OCI-M2 (cell line): ENCODE measurements at regions not wholly inside any gene's neighbourhood (a gene's known extent, or its start where the extent isn't known, plus 50 kb on each side); places are given as distances from the start of the nearest gene placed in this dataset.

ENCODE experiments used
- DNase-seq: peaks from one replicate; lab custom pipeline; 2025; ENCODE audit not compliant: unreplicated experiment; lab: John Stamatoyannopoulos, UW

DNA sequence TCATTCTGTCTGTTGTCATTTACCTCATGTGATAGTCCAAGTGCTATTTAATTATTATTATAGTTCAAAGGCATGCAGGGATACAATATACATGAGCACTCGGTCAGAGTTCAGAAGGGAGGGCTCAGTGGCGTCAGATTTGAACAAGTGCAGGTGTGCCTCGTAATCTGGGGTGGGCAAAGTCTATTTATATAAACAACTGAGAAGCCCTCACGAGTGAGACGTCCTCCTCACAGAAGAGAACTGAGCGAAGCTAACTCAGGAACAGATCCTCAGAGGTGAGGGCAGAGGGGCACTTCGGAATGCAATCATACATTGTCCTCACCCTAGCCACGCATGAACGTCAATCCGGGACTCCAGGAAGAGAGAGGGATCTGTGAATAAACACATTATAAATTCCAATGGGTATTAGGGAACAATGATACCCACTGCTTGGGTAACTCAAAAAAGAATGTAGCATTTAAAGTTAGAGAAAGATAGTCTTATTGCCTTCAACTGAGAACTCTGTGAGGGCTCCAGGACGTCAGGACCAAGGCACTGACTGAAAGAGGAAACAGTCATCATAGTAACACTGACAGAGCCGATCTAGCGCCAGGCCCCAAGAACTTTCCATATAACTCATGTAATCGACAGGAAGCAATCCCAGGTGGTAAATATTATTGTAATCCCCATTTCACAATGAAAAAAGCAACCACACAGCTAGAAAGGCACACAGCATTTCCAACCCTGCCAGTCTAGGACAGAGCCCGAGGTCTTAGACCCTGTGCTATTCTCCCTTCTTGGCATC is 127.1 kb upstream of the B3GALT2 start:
- DNase-seq, result no peak

DNA sequence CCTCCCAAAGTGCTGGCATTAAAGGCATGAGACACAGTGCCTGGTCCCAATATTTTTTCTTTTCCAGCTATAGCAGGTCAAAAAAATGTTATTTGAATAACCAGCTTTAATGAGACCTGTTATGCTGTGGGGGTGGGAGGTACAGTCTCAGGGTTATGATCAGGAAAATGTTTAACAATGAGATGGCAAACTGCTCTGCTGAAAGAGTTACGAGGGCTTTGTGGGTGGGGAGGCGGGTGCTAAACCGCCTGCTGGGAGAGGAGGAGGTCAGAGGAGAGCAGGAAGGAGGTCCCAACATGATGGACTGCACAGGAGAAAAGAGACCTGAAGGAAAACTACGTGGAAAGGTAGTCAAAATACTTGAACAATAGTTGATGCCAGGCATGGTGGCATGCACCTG is 126.0 kb upstream of the B3GALT2 start:
- DNase-seq, result no peak

DNA sequence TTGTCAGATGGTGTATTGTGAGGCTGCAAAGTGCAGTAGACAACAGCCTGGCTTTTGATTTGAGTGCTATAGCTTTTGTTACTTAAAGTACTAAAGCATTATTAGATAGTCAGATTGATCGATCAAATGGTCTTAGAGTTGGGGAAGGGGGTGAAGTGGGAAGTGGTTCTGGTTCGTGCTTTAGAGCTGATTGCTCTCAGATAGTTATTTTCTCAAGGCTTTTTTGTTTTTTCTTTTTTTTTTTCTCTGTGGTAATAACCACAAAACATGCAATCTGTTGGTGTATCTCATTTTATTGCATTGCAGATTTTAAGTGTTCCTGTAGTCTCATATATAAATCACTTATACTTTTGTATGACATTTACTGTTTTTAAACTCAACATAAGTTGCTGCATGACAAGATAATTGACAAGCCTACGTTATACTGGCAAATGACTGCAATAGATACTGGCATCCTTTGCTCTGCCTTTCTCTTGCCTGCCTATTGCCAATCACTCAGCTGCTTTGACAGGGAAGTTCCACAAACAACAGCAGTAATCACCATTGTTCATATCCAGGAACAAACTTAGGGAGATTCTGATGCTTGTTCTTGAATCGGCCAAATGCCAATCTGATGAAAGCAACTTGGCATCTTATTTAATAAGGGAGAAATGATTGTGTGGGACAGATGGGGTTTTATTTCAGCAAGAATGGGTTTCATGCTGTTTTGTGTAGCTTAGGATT is 125.0 kb upstream of the B3GALT2 start:
- DNase-seq, result no peak

DNA sequence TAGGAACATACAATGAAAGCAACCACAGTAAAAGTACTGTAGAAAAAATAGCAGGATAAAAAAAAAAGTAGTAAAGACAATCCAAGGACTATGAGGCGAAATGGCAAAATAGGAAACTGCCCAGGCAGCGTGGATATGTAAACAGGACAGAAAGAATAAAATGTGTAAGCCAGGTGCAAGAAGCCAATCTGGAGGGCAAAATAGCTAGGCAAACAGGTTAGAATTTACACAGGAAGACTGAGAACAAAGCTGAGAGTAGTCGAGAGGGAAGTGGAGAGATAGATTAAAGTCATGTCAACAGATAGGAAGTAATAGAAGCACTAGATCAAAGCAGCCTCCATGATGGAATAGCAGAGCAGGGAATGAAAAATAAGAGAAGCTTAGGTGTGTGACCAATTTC is 124.2 kb upstream of the B3GALT2 start:
- DNase-seq, result no peak

DNA sequence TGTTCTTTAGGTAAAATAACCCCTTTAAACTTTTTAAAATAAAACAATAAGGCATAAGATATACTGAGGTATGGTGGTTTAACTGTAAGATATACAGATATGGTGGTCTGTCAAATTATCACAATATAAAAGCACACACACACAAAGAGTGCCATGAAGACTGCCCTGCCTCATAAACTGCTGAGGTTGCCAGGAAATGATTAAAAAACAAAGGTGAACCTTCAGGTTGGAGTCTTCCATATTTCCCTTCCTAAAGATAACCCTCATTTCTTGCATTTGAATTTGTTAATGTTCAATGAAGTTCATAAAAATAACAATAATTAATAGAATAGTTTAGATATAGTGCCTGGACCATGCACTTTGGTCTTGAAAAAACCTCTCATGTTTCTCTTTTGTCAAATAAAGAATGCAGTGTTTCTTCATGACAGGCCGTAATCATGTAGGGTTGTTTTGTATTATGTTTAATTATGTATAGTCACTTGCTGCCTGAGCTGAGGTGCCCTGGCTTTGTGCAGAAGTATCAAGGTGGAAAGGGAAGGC is 123.6 kb upstream of the B3GALT2 start:
- no peak for DNase-seq

DNA sequence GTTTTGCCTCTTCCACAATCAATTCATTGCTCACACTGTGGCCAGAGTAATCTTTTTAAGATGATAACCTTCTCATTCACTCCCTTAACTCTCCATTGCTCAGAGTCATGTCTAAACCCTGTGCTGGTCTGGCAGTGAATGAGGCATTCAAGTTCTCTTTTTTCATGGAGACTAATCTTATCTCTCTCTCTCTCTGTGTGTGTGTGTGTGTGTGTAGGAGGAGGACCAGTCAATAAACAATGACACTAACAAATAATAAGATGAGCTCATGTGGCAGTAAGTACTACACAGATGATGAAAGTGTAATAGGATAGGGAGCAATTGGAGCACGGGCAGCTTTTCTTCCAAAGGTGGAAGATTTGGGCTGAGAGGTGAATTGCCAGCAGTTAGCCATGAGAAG is 122.0 kb upstream of the B3GALT2 start:
- peak; percentile 3 for DNase-seq

DNA sequence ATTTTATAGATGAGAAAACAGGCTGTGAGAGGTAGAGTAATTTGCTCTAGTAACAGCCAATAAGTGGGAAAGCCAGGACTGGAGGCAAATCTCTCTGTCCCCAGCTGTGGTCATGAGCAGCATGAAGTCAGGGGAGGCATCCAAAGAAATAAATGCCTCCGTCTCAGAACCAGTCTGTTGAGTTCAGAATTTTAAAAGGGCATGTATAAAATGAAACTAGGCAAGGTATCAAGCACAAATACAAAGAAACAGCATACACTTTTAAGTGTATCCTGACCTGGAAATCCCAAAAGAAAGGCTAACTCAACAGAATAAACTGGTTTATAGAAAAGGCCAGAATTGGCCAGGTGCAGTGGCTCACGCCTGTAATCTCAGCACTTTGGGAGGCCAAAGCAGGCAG is 120.0 kb upstream of the B3GALT2 start:
- no peak for DNase-seq
